ENCODE measurements at regions not wholly inside any gene's neighbourhood (a gene's known extent, or its start where the extent isn't known, plus 50 kb on each side); places are given as distances from the start of the nearest gene placed in this dataset.
A peak's percentile ranks its signal among the peaks of the same experiment; 100 is the strongest.

DNA sequence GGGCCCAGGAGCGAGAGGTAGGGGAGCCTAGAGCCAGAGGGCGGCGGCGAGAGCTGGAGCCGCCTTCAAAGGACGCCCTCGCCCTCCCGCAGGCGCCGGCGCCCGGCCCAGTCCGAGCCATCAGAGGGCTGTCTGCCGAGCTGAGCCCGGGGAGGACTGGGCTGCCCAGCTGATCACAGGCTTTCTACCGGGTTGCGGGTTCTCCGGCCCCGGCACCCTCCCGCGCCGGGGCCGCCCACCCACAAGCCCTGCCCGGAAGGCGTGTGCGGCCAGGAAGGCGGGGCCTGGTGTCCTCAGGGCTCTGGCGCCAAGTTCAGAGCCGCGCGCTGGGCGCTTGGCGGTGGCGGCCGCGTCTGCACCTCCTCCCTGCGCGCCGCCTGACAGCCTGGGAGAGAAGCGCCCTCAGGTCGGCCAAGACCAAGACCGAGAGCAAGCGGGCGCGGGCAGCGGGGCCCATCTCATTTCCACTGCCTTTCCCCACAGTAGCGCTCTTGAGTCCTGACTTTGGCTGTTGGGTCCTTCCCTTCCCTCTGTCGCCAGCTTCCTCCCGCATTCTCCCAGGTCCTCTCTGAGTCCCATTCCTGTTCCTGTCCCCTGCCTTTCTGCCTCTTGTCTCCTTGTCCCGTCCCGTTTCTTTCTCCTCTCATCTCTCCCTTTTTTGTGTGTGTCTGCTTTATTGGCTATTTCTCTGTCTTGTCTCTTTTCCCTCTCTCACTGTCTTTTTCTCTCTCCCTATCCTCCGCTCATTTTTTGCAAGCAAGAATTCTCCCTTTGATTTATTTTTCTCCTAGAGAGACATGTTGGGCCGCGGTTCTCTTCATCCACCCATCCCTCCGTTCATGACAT lies 60.6 kb upstream of the MSMB start (continued):
- TF ChIP-seq ELF4 (CRISPR knock-in tag; IDR thresholded peaks at IDR 0.05) = peak; percentile 67; the same call in 1 of the 2 replicates
- no peak for TF ChIP-seq CREB5 (CRISPR knock-in tag; IDR thresholded peaks at IDR 0.05)
- peak; percentile 63; the same call in 1 of the 2 replicates for TF ChIP-seq MTA3 (IDR thresholded peaks at IDR 0.05; ENCODE audit: borderline replicate concordance)
- TF ChIP-seq ZNF76 (CRISPR knock-in tag; IDR thresholded peaks at IDR 0.05; ENCODE audit: borderline replicate concordance) = no peak
- no peak for TF ChIP-seq KDM4B (IDR thresholded peaks at IDR 0.05; ENCODE audit: borderline replicate concordance in 2 of 2, low read depth in 1 of 2)
- TF ChIP-seq GATAD2A (IDR thresholded peaks at IDR 0.05) = no peak
- TF ChIP-seq EZH2 (IDR thresholded peaks at IDR 0.05; ENCODE audit: borderline replicate concordance, low read depth, low read length) = no peak
- TF ChIP-seq BRD4 (IDR thresholded peaks at IDR 0.05) = no peak
- no peak for TF ChIP-seq TCF15 (CRISPR knock-in tag; IDR thresholded peaks at IDR 0.05)
- no peak for TF ChIP-seq ZNF184 (CRISPR knock-in tag; IDR thresholded peaks at IDR 0.05)
- no peak for TF ChIP-seq ZNF23 (CRISPR knock-in tag; IDR thresholded peaks at IDR 0.05)
- TF ChIP-seq MBD2 (IDR thresholded peaks at IDR 0.05; ENCODE audit: borderline replicate concordance, low read depth) = no peak
- no peak for TF ChIP-seq ZNF699 (CRISPR knock-in tag; IDR thresholded peaks at IDR 0.05; ENCODE audit: insufficient replicate concordance)
- TF ChIP-seq ZBTB9 (CRISPR knock-in tag; IDR thresholded peaks at IDR 0.05) = no peak
- no peak for TF ChIP-seq ZNF77 (CRISPR knock-in tag; IDR thresholded peaks at IDR 0.05)
- TF ChIP-seq ZNF551 (CRISPR knock-in tag; IDR thresholded peaks at IDR 0.05) = no peak
- TF ChIP-seq NFE2 (IDR thresholded peaks at IDR 0.05; ENCODE audit: low read depth) = no peak
- TF ChIP-seq ELK1 (CRISPR knock-in tag; IDR thresholded peaks at IDR 0.05) = no peak
- no peak; a peak in 1 of 4 replicates for TF ChIP-seq FOXK2 (conservative IDR thresholded peaks at IDR 0.05 in 1 of 2, IDR thresholded peaks at IDR 0.05 in 1 of 2; ENCODE audit: low read depth in 2 of 2)
- no peak for TF ChIP-seq ZBED1 (IDR thresholded peaks at IDR 0.05)
- no peak for TF ChIP-seq ELK3 (CRISPR knock-in tag; IDR thresholded peaks at IDR 0.05)
- no peak for TF ChIP-seq RNF2 (IDR thresholded peaks at IDR 0.05)
- TF ChIP-seq, protein P1, sequence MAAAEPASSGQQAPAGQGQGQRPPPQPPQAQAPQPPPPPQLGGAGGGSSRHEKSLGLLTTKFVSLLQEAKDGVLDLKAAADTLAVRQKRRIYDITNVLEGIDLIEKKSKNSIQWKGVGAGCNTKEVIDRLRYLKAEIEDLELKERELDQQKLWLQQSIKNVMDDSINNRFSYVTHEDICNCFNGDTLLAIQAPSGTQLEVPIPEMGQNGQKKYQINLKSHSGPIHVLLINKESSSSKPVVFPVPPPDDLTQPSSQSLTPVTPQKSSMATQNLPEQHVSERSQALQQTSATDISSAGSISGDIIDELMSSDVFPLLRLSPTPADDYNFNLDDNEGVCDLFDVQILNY (CRISPR knock-in tag; IDR thresholded peaks at IDR 0.05) = no peak
- TF ChIP-seq FIP1L1 (IDR thresholded peaks at IDR 0.05; ENCODE audit: low read depth, low read length, poor library complexity, severe bottlenecking) = no peak

Measured in K562 (cell line).